GM20000 (cell line): ENCODE measurements at regions not wholly inside any gene's neighbourhood (a gene's known extent, or its start where the extent isn't known, plus 50 kb on each side); places are given as distances from the start of the nearest gene placed in this dataset.

ENCODE experiments used
- DNase-seq: peaks from one replicate; pipeline ENCODE4 v3.0.0; 2012; ENCODE audit warnings: low spot score
- TF ChIP-seq, protein P1 (sequence below): IDR thresholded peaks from 2 replicates; pipeline ENCODE4 v1.5.1; 2012; ENCODE audit warnings: mild to moderate bottlenecking, control low read depth; ENCODE audit errors: extremely low read depth, missing control alignments

DNA sequence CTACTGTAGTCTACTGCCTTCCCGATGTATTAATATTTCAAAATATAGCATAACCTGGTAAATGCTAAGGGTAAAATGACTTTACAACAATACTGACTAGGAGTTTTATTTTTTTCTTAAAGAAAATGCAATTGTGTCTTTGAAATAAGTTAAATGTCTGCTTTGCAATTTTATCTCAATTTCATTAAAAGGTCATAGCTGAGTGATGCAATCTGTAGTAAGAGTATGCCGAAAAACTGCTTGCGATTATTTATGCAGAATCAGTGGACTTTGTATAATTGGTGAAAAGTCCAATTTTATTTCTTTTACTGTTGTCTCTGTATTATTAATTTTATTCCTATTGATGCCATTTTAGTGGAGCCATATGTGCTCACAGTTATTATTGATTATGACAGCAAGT lies 1143.6 kb upstream of the EPHA6 start:
- TF ChIP-seq, protein P1, sequence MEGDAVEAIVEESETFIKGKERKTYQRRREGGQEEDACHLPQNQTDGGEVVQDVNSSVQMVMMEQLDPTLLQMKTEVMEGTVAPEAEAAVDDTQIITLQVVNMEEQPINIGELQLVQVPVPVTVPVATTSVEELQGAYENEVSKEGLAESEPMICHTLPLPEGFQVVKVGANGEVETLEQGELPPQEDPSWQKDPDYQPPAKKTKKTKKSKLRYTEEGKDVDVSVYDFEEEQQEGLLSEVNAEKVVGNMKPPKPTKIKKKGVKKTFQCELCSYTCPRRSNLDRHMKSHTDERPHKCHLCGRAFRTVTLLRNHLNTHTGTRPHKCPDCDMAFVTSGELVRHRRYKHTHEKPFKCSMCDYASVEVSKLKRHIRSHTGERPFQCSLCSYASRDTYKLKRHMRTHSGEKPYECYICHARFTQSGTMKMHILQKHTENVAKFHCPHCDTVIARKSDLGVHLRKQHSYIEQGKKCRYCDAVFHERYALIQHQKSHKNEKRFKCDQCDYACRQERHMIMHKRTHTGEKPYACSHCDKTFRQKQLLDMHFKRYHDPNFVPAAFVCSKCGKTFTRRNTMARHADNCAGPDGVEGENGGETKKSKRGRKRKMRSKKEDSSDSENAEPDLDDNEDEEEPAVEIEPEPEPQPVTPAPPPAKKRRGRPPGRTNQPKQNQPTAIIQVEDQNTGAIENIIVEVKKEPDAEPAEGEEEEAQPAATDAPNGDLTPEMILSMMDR: no peak
- DNase-seq: no peak

DNA sequence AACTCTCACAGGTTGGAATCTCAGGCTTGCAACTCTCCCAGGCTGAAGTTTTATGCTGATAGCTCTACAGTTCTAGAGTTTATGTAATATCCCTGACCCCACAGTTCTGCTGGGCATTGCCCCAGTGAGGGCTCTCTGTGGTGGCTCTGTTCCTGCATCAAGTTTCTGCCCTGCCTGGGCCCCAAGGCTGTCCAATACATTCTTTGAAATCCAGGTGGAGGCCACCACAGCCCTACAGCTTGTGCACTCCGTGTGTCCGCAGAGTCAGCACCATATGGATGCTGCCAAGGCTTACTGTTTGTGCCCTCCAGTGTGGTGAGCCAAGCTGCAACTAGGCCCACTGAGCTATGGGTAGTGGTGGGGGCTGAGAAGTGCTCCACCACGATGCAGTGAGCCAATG lies 1141.2 kb upstream of the EPHA6 start:
- no peak for DNase-seq

DNA sequence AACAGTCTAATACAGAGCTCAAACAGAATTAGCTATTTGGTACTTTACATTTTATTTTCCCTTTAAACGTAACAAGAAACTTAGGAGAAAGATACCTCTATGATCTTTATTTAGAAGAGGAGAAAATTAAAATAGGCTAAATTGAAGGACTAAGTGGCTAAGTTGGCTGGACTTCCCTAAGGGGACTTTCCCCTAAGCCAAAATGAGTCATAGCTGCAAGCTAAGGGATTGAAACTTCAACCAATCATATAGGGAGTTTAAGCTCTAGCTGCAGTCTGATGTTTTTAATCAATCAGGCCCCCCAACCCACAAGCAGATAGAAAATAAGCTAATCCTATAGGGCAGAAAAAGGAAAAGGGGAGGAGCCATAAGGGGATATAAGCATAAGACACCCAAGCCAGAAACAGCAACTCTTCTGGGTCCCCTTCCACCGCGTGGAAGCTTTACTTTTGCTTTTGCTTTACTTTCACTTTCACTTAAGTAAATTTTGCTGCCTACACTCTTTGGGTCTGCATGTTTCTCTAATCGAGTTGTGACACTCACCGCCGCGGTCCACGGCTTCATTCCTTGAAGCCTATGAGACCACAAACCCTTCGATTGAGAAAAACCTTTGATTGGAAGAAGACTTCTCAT lies 1108.5 kb upstream of the EPHA6 start:
- peak; percentile 4 for DNase-seq
- TF ChIP-seq, protein P1: no peak

More for the DNA sequence above, 1141.2 kb upstream of the EPHA6 start:
- TF ChIP-seq, protein P1: no peak

DNA sequence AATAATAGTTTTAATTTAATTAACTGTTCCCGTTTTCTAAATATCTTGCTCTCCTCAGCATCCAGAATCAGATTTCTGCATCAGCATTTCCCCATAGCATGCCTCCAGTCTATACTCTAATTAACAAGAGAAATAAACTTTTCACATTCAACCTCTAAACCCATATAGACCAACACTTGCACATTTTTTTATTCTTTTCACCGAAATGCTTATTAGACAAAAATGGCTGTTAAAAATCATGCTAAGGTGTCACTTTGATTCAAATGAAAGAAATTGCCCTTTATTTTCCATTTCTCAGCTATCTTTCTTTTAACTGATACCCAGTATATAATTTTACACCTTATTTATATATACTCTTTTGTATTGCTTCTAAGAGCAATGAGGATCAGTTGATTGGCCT lies 1107.1 kb upstream of the EPHA6 start:
- DNase-seq: no peak
- TF ChIP-seq, protein P1: no peak

DNA sequence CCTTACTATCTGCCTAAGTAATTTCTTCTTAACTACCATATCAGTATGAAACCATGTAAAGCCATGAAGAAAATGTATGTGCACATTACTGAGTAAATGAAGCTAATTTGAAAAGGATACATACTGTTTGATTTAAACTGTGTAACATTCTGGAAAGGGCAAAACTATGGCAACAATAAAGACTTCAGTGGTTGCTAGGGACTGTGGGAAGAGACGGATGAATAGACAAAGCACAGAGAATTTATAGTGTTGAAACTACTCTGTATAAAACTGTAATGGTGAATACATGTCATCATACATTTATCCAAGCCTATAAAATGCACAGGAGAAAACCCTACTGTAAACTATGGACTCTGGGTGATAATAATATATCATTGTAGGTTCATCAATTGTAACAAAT lies 1103.7 kb upstream of the EPHA6 start:
- TF ChIP-seq, protein P1: no peak
- no peak for DNase-seq

DNA sequence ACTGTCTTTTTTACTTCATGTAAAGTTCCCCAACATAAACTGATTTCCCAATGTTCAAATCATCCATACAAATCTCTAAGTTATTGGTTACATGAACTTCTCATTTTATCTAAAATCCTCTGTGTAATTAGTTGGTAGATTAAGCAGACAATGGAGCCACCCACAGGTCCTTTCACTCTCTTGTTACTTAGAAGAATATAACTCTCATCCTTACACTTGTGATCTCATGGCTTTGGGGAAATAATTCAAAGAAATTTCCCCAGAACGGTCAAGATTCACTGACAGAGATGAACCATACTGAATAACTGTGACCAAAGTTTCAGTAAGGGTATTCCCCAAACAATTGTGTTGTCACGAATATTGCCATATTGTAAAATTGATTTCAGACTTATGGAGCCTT lies 1102.6 kb upstream of the EPHA6 start:
- TF ChIP-seq, protein P1: no peak
- DNase-seq: no peak

DNA sequence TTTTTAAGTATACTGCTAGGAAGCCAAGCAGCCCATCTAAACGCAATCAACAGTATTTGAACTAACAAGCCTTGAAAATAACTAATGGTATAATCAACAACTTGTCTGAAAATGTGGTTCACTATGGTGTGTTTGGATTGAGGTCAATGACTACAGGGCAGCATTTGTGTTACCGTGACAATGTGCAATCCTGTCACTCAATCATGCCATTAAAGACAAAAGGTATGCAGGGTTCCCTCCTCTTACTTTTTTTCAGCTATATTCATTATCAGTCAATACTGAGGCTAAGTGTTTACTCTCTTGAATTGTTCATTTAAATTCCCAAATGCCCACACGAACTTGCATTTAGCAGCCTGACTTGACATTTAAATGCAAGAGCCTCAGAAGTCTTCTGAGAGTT lies 1099.3 kb upstream of the EPHA6 start:
- TF ChIP-seq, protein P1: no peak

More for the DNA sequence above, 1099.3 kb upstream of the EPHA6 start:
- DNase-seq: no peak
